ENCODE measurements at regions not wholly inside any gene's neighbourhood (a gene's known extent, or its start where the extent isn't known, plus 50 kb on each side); places are given as distances from the start of the nearest gene placed in this dataset.

GRCh38 chr18:78739882-78740677 lies 239.5 kb upstream of the SALL3 start:
- Histone ChIP-seq H3K4me3 (no peak overlapping the region), H3K36me3 (no peaks in the 10 kb centered on the region), H3K27me3 (no peaks in the 10 kb centered on the region), H3K9me3 (no peaks in the 10 kb centered on the region), H3K27ac (no peak overlapping the region), H3K4me1 (no peaks in the 10 kb centered on the region)
- TF ChIP-seq EP300 (IDR thresholded peaks at IDR 0.05; ENCODE audit: low read depth), result no peak
- no peak for TF ChIP-seq CTCF (IDR thresholded peaks at IDR 0.05)
- TF ChIP-seq POLR2AphosphoS5 (IDR thresholded peaks at IDR 0.05), result no peak
- TF ChIP-seq POLR2A (IDR thresholded peaks at IDR 0.05), result no peak
- intact Hi-C loops (cut with DNase I; ENCODE audit: low total_unique reads), result no loop called here
- in situ Hi-C loops (cut with MboI; ENCODE audit: low pct_ligation_motif_present in 1 of 4, low pct_unique_long_range_greater_than_20kb in 1 of 4, low sequenced_read_pairs in 3 of 4), result no loop called here
- no peak for DNase-seq
- WGBS, 2 donors (ENCODE audit: low coverage in 1 of 2), result 86 to 95% methylated on average over 5 to 23 of the region's 24 CpGs

- Histone ChIP-seq H3K4me3 (no peak overlapping the region), H3K27ac (no peak overlapping the region), H3K4me1 (no peaks in the 10 kb centered on the region), H3K36me3 (no peaks in the 10 kb centered on the region), H3K27me3 (no peaks in the 10 kb centered on the region), H3K9me3 (no peaks in the 10 kb centered on the region)
- TF ChIP-seq POLR2AphosphoS5 (IDR thresholded peaks at IDR 0.05), result no peak
- TF ChIP-seq POLR2A (IDR thresholded peaks at IDR 0.05), result no peak
- TF ChIP-seq EP300 (IDR thresholded peaks at IDR 0.05; ENCODE audit: low read depth), result no peak
- no peak for TF ChIP-seq CTCF (IDR thresholded peaks at IDR 0.05)
- intact Hi-C loops (cut with DNase I; ENCODE audit: low total_unique reads) (no loop called here), in situ Hi-C loops (cut with MboI; ENCODE audit: low pct_ligation_motif_present in 1 of 4, low pct_unique_long_range_greater_than_20kb in 1 of 4, low sequenced_read_pairs in 3 of 4) (no loop called here)
- 70 to 82% methylated on average over 9 to 13 of the region's 13 CpGs for WGBS, 2 donors (ENCODE audit: low coverage in 1 of 2)
- DNase-seq, result no peak
Measured at GRCh38 chr18:78740876-78741275, 238.7 kb upstream of the SALL3 start.

GRCh38 chr18:78741381-78742217 lies 238.0 kb upstream of the SALL3 start:
- intact Hi-C loops (cut with DNase I; ENCODE audit: low total_unique reads), result no loop called here
- Histone ChIP-seq H3K36me3 (no peaks in the 10 kb centered on the region), H3K27me3 (no peaks in the 10 kb centered on the region), H3K9me3 (no peaks in the 10 kb centered on the region), H3K4me3 (no peak overlapping the region), H3K27ac (no peak overlapping the region), H3K4me1 (no peaks in the 10 kb centered on the region)
- TF ChIP-seq CTCF (IDR thresholded peaks at IDR 0.05), result no peak
- no peak for TF ChIP-seq EP300 (IDR thresholded peaks at IDR 0.05; ENCODE audit: low read depth)
- TF ChIP-seq POLR2A (IDR thresholded peaks at IDR 0.05), result no peak
- no peak for TF ChIP-seq POLR2AphosphoS5 (IDR thresholded peaks at IDR 0.05)
- 86% methylated on average over 30 of the region's 30 CpGs; no CpG with 5 or more reads in 1 of the 2 donors for WGBS, 2 donors (ENCODE audit: low coverage in 1 of 2)
- in situ Hi-C loops (cut with MboI; ENCODE audit: low pct_ligation_motif_present in 1 of 4, low pct_unique_long_range_greater_than_20kb in 1 of 4, low sequenced_read_pairs in 3 of 4), result no loop called here
- no peak for DNase-seq

GRCh38 chr18:78742218-78742745 lies 237.3 kb upstream of the SALL3 start:
- H3K27ac ChIP-seq, result no peak overlapping the region
- DNase-seq, result no peak
- H3K9me3 ChIP-seq, result no peaks in the 10 kb centered on the region
- no peak overlapping the region for H3K4me3 ChIP-seq
- no peaks in the 10 kb centered on the region for H3K4me1 ChIP-seq
- TF ChIP-seq POLR2AphosphoS5 (IDR thresholded peaks at IDR 0.05), result no peak
- TF ChIP-seq CTCF (IDR thresholded peaks at IDR 0.05), result no peak
- TF ChIP-seq POLR2A (IDR thresholded peaks at IDR 0.05), result no peak
- TF ChIP-seq EP300 (IDR thresholded peaks at IDR 0.05; ENCODE audit: low read depth), result no peak
- in situ Hi-C loops (cut with MboI; ENCODE audit: low pct_ligation_motif_present in 1 of 4, low pct_unique_long_range_greater_than_20kb in 1 of 4, low sequenced_read_pairs in 3 of 4) (no loop called here), intact Hi-C loops (cut with DNase I; ENCODE audit: low total_unique reads) (no loop called here)
- no peaks in the 10 kb centered on the region for H3K27me3 ChIP-seq
- H3K36me3 ChIP-seq, result no peaks in the 10 kb centered on the region
- 92% methylated on average over 9 of the region's 11 CpGs; no CpG with 5 or more reads in 1 of the 2 donors for WGBS, 2 donors (ENCODE audit: low coverage in 1 of 2)
